Neural cell (in vitro differentiated cells): ENCODE measurements at regions not wholly inside any gene's neighbourhood (a gene's known extent, or its start where the extent isn't known, plus 50 kb on each side); places are given as distances from the start of the nearest gene placed in this dataset.
A peak's percentile ranks its signal among the peaks of the same experiment; 100 is the strongest.
"Not testable (repeated sequence)": the region's sequence is repeated elsewhere in the genome, so short reads cannot be mapped to it uniquely, and the experiment has no call there.

Source experiments
- H2AFZ ChIP-seq: fragments of 200-600, 300-800 bp; sonication (generic), shearing (Covaris generic); 2 replicates; pipeline ENCODE4 v1.6.0; 2014; ENCODE audit warnings: low read depth, mild to moderate bottlenecking, antibody characterized with exemption, low read length, moderate library complexity
- H3F3A ChIP-seq: fragments of 200-600 bp; shearing (Covaris generic); 2 replicates; pipeline ENCODE4 v1.6.1; 2016; ENCODE audit warnings: mild to moderate bottlenecking, moderate library complexity, mixed read lengths, antibody characterized with exemption, low read length; ENCODE audit not compliant: insufficient read depth, poor library complexity, severe bottlenecking
- H3K27ac ChIP-seq: fragments of 200-600, 300-800 bp; sonication (generic), shearing (Covaris generic); 2 replicates; pipeline ENCODE4 v1.5.1; 2014; ENCODE audit warnings: mild to moderate bottlenecking, low read length, moderate library complexity
- H3K27me3 ChIP-seq: fragments of 300-800, 200-600 bp; sonication (generic), shearing (Covaris generic); 2 replicates; pipeline ENCODE4 v1.6.0; 2014; ENCODE audit warnings: mild to moderate bottlenecking, low read depth, low read length, moderate library complexity; ENCODE audit not compliant: insufficient read depth
- H3K36me3 ChIP-seq: fragments of 300-800, 200-600 bp; sonication (generic), shearing (Covaris generic); 2 replicates; pipeline ENCODE4 v1.5.1; 2014; ENCODE audit warnings: mild to moderate bottlenecking, antibody characterized with exemption, low read length, moderate library complexity; ENCODE audit not compliant: insufficient read depth
- H3K4me2 ChIP-seq: fragments of 300-800, 200-600 bp; sonication (generic), shearing (Covaris generic); 2 replicates; pipeline ENCODE4 v1.6.0; 2014; ENCODE audit warnings: mild to moderate bottlenecking, low read length
- H3K4me3 ChIP-seq: fragments of 300-800, 200-600 bp; sonication (generic), shearing (Covaris generic); 2 replicates; pipeline ENCODE4 v1.5.1; 2014; ENCODE audit warnings: mild to moderate bottlenecking, low read length, moderate library complexity
- H3K79me2 ChIP-seq: fragments of 200-600 bp; shearing (Covaris generic); replicated peaks from 2 replicates; pipeline ENCODE4 v1.6.0; 2014; ENCODE audit warnings: mild to moderate bottlenecking, low read length, moderate library complexity; ENCODE audit not compliant: insufficient read depth
- H3K9ac ChIP-seq: fragments of 300-800, 200-600 bp; sonication (generic), shearing (Covaris generic); 2 replicates; pipeline ENCODE4 v1.6.1; 2016; ENCODE audit warnings: mild to moderate bottlenecking, low read length, mixed read lengths
- H3K9me2 ChIP-seq: fragments of 200-600 bp; shearing (Covaris generic); 2 replicates; pipeline ENCODE4 v1.6.1; 2016; ENCODE audit warnings: mild to moderate bottlenecking, low read length, mixed read lengths; ENCODE audit not compliant: insufficient read depth
- H3K9me3 ChIP-seq: fragments of 200-600, 300-800 bp; sonication (generic), shearing (Covaris generic); 2 replicates; pipeline ENCODE4 v1.6.1; 2016; ENCODE audit warnings: mild to moderate bottlenecking, mixed run types, low read length, moderate library complexity, mixed read lengths
- H4K20me1 ChIP-seq: fragments of 200-600 bp; shearing (Covaris generic); 2 replicates; pipeline ENCODE4 v1.6.1; 2016; ENCODE audit warnings: mild to moderate bottlenecking, mixed run types; ENCODE audit not compliant: insufficient read depth
- EP300 ChIP-seq: fragments of 450-650 bp; conservative IDR thresholded peaks from 2 replicates; pipeline ENCODE4 v1.6.1; 2014; ENCODE audit warnings: antibody characterized with exemption, mild to moderate bottlenecking, moderate library complexity; ENCODE audit not compliant: poor library complexity, severe bottlenecking
- EZH2 ChIP-seq: fragments of 200-600, 300-800 bp; shearing (Covaris generic), sonication (generic); IDR thresholded peaks from 2 replicates; pipeline ENCODE4 v1.6.1; 2014; ENCODE audit warnings: antibody characterized with exemption, low read length, borderline replicate concordance, mild to moderate bottlenecking; ENCODE audit not compliant: insufficient read depth, poor library complexity, severe bottlenecking
- MXI1 ChIP-seq: fragments of 450-650 bp; conservative IDR thresholded peaks from 2 replicates; pipeline ENCODE4 v1.6.1; 2014; ENCODE audit warnings: antibody characterized with exemption, mild to moderate bottlenecking; ENCODE audit not compliant: poor library complexity, severe bottlenecking
- RAD21 ChIP-seq: fragments of 450-650 bp; conservative IDR thresholded peaks from 2 replicates; pipeline ENCODE4 v1.6.1; 2014; ENCODE audit warnings: antibody characterized with exemption, mild to moderate bottlenecking, moderate library complexity
- REST ChIP-seq: IDR thresholded peaks from 2 replicates; pipeline ENCODE4 v1.6.1; 2012; ENCODE audit warnings: borderline replicate concordance
- SMC3 ChIP-seq: fragments of 450-650 bp; conservative IDR thresholded peaks from 2 replicates; pipeline ENCODE4 v1.6.1; 2014; ENCODE audit warnings: antibody characterized with exemption, mild to moderate bottlenecking, moderate library complexity; ENCODE audit not compliant: poor library complexity
- TAF1 ChIP-seq: IDR thresholded peaks from 2 replicates; pipeline ENCODE4 v1.6.1; 2012; ENCODE audit warnings: low read depth

GRCh38 chr14:23884541-23884904, 69.0 kb upstream of the DHRS4 start:
- TF ChIP-seq SMC3 (no peak), RAD21 (peak; percentile 30)
- Histone ChIP-seq H3F3A (no peaks in the 10 kb centered on the region), H3K36me3 (no peaks in the 10 kb centered on the region), H3K9ac (no peak overlapping the region), H3K79me2 (no peaks in the 10 kb centered on the region), H3K9me2 (no peaks in the 10 kb centered on the region), H2AFZ (no peak overlapping the region), H3K27me3 (no peaks in the 10 kb centered on the region), H3K4me3 (no peak overlapping the region), H3K4me2 (no peak overlapping the region), H4K20me1 (no peaks in the 10 kb centered on the region), H3K27ac (no peak overlapping the region), H3K9me3 (no peaks in the 10 kb centered on the region)

GRCh38 chr14:23887536-23887935, 66.0 kb upstream of the DHRS4 start:
- no peak overlapping the region for H3K27ac ChIP-seq
- no peak for TF ChIP-seq RAD21
- no peak for TF ChIP-seq REST
- no peak for TF ChIP-seq MXI1
- no peak for TF ChIP-seq EZH2
- no peak for TF ChIP-seq TAF1
- TF ChIP-seq SMC3 = no peak
- TF ChIP-seq EP300 = no peak
- no peak overlapping the region for H2AFZ ChIP-seq
- H3K9ac ChIP-seq = no peak overlapping the region
- no peak overlapping the region for H3K4me3 ChIP-seq
- H3K4me2 ChIP-seq = no peak overlapping the region
- no peaks in the 10 kb centered on the region for H3K9me3 ChIP-seq
- H3F3A ChIP-seq = no peaks in the 10 kb centered on the region
- H3K79me2 ChIP-seq = no peaks in the 10 kb centered on the region
- H3K9me2 ChIP-seq = no peaks in the 10 kb centered on the region
- no peaks in the 10 kb centered on the region for H3K27me3 ChIP-seq
- H3K36me3 ChIP-seq = no peaks in the 10 kb centered on the region
- no peaks in the 10 kb centered on the region for H4K20me1 ChIP-seq

- not testable (repeated sequence) for H3K27me3 ChIP-seq, H3K9me3 ChIP-seq, H3K4me3 ChIP-seq, H3K4me2 ChIP-seq, H4K20me1 ChIP-seq, H3K27ac ChIP-seq, H3K79me2 ChIP-seq, H3K9ac ChIP-seq, H3K9me2 ChIP-seq, H3F3A ChIP-seq, H2AFZ ChIP-seq, H3K36me3 ChIP-seq
These were observed 61.9 kb upstream of the DHRS4 start for GRCh38 chr14:23891717-23892116.

- not testable (repeated sequence) for H3K4me3 ChIP-seq, H2AFZ ChIP-seq, H3K9me3 ChIP-seq
These were observed 61.3 kb upstream of the DHRS4 start for GRCh38 chr14:23892289-23892688.

More at GRCh38 chr14:23892289-23892688, 61.3 kb upstream of the DHRS4 start:
- H4K20me1 ChIP-seq, H3K27ac ChIP-seq, H3K79me2 ChIP-seq, H3F3A ChIP-seq, H3K9ac ChIP-seq, H3K27me3 ChIP-seq, H3K9me2 ChIP-seq, H3K36me3 ChIP-seq, H3K4me2 ChIP-seq: not testable (repeated sequence)
